ENCODE measurements at regions not wholly inside any gene's neighbourhood (a gene's known extent, or its start where the extent isn't known, plus 50 kb on each side); places are given as distances from the start of the nearest gene placed in this dataset.

DNA sequence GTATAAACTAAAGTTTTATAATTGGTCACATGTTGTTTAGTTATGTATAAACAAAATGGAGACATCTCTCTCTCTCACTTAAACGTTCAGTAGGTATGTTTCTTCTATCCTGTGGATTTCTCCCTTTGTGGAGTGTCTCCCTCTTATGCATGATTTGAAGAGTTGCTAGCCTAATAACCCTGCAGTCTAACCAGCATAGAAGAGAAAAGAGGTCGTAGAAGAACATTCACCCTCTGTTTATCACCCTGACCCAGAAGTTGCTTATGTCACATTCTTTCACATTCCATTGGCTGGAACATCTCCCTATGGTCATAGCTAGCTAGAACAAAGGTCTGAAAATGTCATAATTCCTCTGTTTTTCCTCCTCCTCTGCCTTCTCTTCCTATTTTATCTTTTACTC lies 176.8 kb upstream of the PCDH20 start:
- TF ChIP-seq YY1 (IDR thresholded peaks at IDR 0.05; ENCODE audit: low read depth) = no peak
- no peak for TF ChIP-seq TEAD4 (IDR thresholded peaks at IDR 0.05)
- TF ChIP-seq, protein P1, sequence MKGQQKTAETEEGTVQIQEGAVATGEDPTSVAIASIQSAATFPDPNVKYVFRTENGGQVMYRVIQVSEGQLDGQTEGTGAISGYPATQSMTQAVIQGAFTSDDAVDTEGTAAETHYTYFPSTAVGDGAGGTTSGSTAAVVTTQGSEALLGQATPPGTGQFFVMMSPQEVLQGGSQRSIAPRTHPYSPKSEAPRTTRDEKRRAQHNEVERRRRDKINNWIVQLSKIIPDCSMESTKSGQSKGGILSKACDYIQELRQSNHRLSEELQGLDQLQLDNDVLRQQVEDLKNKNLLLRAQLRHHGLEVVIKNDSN (IDR thresholded peaks at IDR 0.05) = no peak
- no peak for TF ChIP-seq ZBTB7A (IDR thresholded peaks at IDR 0.05; ENCODE audit: low read depth)
- no peak for TF ChIP-seq FOXM1 (IDR thresholded peaks at IDR 0.05; ENCODE audit: borderline replicate concordance, low read depth)
- no peak for TF ChIP-seq TCF12 (IDR thresholded peaks at IDR 0.05; ENCODE audit: low read depth)
- TF ChIP-seq, protein P2, sequence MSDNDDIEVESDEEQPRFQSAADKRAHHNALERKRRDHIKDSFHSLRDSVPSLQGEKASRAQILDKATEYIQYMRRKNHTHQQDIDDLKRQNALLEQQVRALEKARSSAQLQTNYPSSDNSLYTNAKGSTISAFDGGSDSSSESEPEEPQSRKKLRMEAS (IDR thresholded peaks at IDR 0.05) = no peak
- no peak for TF ChIP-seq TAF1 (IDR thresholded peaks at IDR 0.05; ENCODE audit: low read depth)
- no peak for TF ChIP-seq EP300 (IDR thresholded peaks at IDR 0.05; ENCODE audit: borderline replicate concordance)

DNA sequence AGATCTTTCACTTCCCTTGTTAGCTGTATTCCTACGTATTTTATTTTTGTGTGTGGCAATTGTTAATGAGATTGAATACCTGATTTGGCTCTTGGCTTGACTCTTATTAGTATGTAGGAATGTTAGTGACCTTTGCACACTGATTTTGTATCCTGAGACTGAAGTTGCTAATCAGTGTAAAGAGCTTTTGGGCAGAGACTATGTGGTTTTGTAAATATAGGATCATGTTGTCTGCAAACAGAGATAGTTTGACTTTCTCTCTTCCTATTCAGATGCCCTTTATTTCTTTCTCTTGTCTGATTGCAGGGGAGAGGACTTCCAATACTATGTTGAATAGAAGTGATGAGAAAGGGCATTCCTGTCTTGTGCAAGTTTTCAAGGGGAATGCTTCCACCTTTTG lies 160.3 kb upstream of the PCDH20 start:
- TF ChIP-seq, protein P2 (IDR thresholded peaks at IDR 0.05) = no peak
- TF ChIP-seq NFIC (IDR thresholded peaks at IDR 0.05) = no peak
- no peak for TF ChIP-seq TCF12 (IDR thresholded peaks at IDR 0.05; ENCODE audit: low read depth)
- no peak for TF ChIP-seq EGR1 (IDR thresholded peaks at IDR 0.05)
- TF ChIP-seq CREB1 (IDR thresholded peaks at IDR 0.05; ENCODE audit: low read depth) = no peak

DNA sequence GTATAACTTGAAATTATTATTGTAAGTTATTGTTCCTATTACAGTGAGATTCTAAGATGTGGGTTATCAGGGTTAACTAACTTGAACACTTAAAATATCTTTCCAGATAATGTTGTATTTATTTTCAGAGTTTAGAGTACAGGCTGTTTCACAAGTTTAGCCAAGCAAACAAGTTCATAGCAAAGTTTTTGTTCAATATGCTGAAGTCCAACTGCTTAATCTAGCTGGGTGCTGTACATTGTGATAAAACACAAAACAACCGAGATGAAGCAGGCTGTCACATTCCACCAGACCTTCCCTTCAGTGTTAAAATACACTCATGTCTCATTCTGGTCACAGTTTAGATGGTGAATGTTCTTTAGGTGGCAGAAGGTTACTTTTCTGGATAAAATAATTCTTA lies 148.0 kb upstream of the PCDH20 start:
- TF ChIP-seq TAF1 (IDR thresholded peaks at IDR 0.05; ENCODE audit: low read depth) (no peak), TCF12 (IDR thresholded peaks at IDR 0.05; ENCODE audit: low read depth) (no peak), NFIC (IDR thresholded peaks at IDR 0.05) (no peak), CEBPB (IDR thresholded peaks at IDR 0.05) (no peak), FOXM1 (IDR thresholded peaks at IDR 0.05; ENCODE audit: borderline replicate concordance, low read depth) (no peak)
- TF ChIP-seq, protein P3, sequence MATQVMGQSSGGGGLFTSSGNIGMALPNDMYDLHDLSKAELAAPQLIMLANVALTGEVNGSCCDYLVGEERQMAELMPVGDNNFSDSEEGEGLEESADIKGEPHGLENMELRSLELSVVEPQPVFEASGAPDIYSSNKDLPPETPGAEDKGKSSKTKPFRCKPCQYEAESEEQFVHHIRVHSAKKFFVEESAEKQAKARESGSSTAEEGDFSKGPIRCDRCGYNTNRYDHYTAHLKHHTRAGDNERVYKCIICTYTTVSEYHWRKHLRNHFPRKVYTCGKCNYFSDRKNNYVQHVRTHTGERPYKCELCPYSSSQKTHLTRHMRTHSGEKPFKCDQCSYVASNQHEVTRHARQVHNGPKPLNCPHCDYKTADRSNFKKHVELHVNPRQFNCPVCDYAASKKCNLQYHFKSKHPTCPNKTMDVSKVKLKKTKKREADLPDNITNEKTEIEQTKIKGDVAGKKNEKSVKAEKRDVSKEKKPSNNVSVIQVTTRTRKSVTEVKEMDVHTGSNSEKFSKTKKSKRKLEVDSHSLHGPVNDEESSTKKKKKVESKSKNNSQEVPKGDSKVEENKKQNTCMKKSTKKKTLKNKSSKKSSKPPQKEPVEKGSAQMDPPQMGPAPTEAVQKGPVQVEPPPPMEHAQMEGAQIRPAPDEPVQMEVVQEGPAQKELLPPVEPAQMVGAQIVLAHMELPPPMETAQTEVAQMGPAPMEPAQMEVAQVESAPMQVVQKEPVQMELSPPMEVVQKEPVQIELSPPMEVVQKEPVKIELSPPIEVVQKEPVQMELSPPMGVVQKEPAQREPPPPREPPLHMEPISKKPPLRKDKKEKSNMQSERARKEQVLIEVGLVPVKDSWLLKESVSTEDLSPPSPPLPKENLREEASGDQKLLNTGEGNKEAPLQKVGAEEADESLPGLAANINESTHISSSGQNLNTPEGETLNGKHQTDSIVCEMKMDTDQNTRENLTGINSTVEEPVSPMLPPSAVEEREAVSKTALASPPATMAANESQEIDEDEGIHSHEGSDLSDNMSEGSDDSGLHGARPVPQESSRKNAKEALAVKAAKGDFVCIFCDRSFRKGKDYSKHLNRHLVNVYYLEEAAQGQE (IDR thresholded peaks at IDR 0.05; ENCODE audit: low read depth) = no peak

DNA sequence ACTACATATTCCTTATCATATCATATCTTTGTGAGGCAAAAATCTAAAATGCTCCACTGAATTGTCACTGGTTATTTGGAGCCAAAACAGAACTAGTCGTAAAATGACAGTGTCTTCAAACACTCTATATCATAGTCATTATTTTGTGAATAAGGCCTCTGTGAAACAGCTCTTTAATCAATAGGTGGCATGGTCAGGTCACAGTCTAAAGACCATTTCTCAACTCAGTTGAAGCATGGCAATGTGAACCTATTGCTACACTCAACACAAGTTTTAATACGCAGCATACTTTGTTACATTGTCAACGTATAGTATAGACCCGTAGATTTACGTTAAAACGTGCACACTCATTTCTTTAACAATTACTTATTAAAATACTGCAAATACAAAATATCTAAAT lies 131.3 kb upstream of the PCDH20 start:
- TF ChIP-seq TCF12 (IDR thresholded peaks at IDR 0.05; ENCODE audit: low read depth) = no peak
- no peak for TF ChIP-seq YY1 (IDR thresholded peaks at IDR 0.05; ENCODE audit: low read depth)
- TF ChIP-seq EGR1 (IDR thresholded peaks at IDR 0.05) = no peak
- TF ChIP-seq, protein P1 (IDR thresholded peaks at IDR 0.05) = no peak
- no peak for TF ChIP-seq ZBTB7A (IDR thresholded peaks at IDR 0.05; ENCODE audit: low read depth)
- no peak for TF ChIP-seq CEBPB (IDR thresholded peaks at IDR 0.05)
- TF ChIP-seq TEAD4 (IDR thresholded peaks at IDR 0.05) = no peak
- no peak for TF ChIP-seq TAF1 (IDR thresholded peaks at IDR 0.05; ENCODE audit: low read depth)
- TF ChIP-seq EP300 (IDR thresholded peaks at IDR 0.05; ENCODE audit: borderline replicate concordance) = no peak
- TF ChIP-seq FOXM1 (IDR thresholded peaks at IDR 0.05; ENCODE audit: borderline replicate concordance, low read depth) = no peak
- TF ChIP-seq, protein P2 (IDR thresholded peaks at IDR 0.05) = no peak
- no peak for TF ChIP-seq NFIC (IDR thresholded peaks at IDR 0.05)
- no peak for TF ChIP-seq CREB1 (IDR thresholded peaks at IDR 0.05; ENCODE audit: low read depth)
- TF ChIP-seq RAD21 (IDR thresholded peaks at IDR 0.05; ENCODE audit: low read depth) = no peak

DNA sequence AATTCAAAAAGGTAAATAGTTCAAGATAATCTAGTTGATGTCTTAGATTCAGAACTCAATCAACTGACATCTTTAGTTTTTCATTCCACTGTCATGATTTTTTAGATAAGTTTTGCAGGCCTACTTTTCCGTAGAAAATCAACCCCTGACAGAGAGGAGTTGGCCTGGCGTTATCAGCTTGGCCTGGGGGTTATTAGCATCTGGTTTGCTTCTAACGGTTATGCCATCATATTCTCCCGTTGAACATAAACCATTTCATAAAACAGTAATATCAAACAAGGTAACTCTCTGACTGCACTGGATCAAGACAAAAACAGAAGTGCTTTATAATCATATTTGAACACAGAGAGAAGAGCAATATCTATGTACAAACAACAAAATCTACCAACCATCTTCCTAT lies 130.8 kb upstream of the PCDH20 start:
- TF ChIP-seq FOXM1 (IDR thresholded peaks at IDR 0.05; ENCODE audit: borderline replicate concordance, low read depth) (no peak), CEBPB (IDR thresholded peaks at IDR 0.05) (no peak), TCF12 (IDR thresholded peaks at IDR 0.05; ENCODE audit: low read depth) (no peak), EGR1 (IDR thresholded peaks at IDR 0.05) (no peak), NFIC (IDR thresholded peaks at IDR 0.05) (no peak), EP300 (IDR thresholded peaks at IDR 0.05; ENCODE audit: borderline replicate concordance) (no peak), TEAD4 (IDR thresholded peaks at IDR 0.05) (no peak), CREB1 (IDR thresholded peaks at IDR 0.05; ENCODE audit: low read depth) (no peak), RAD21 (IDR thresholded peaks at IDR 0.05; ENCODE audit: low read depth) (no peak), YY1 (IDR thresholded peaks at IDR 0.05; ENCODE audit: low read depth) (no peak), ZBTB7A (IDR thresholded peaks at IDR 0.05; ENCODE audit: low read depth) (no peak), TAF1 (IDR thresholded peaks at IDR 0.05; ENCODE audit: low read depth) (no peak)
- TF ChIP-seq, protein P2 (IDR thresholded peaks at IDR 0.05) = no peak
- TF ChIP-seq, protein P3 (IDR thresholded peaks at IDR 0.05; ENCODE audit: low read depth) = no peak
- TF ChIP-seq, protein P1 (IDR thresholded peaks at IDR 0.05) = no peak
